AG20443 (cell line): ENCODE measurements at regions not wholly inside any gene's neighbourhood (a gene's known extent, or its start where the extent isn't known, plus 50 kb on each side); places are given as distances from the start of the nearest gene placed in this dataset.
"Not testable (repeated sequence)": the region's sequence is repeated elsewhere in the genome, so short reads cannot be mapped to it uniquely, and the experiment has no call there.

Experiments used
- DNase-seq: peaks from one replicate; pipeline ENCODE4 v3.0.0; 2012; ENCODE audit warnings: low spot score, mixed read lengths

GRCh38 chr5:62222305-62222704 lies 83.7 kb upstream of the KIF2A start:
- not testable (repeated sequence) for DNase-seq

DNA sequence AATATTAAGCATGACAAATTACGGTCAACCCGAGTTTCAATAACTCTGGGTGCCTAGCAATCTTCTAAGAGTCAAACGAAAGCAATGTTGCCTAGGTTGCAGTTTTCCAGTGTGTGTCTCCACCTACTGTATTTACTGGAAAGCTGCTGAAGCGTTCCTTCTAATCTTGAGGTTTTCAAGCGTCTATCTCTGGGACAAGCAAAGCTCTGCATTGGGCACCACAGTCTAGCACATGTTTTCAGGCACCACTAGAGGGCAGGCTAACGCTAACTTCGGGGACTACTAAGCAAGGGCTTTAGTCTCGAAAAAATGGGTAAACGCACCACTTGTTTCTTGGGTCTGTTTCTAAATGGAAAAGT lies 82.7 kb upstream of the KIF2A start:
- not testable (repeated sequence) for DNase-seq

DNA sequence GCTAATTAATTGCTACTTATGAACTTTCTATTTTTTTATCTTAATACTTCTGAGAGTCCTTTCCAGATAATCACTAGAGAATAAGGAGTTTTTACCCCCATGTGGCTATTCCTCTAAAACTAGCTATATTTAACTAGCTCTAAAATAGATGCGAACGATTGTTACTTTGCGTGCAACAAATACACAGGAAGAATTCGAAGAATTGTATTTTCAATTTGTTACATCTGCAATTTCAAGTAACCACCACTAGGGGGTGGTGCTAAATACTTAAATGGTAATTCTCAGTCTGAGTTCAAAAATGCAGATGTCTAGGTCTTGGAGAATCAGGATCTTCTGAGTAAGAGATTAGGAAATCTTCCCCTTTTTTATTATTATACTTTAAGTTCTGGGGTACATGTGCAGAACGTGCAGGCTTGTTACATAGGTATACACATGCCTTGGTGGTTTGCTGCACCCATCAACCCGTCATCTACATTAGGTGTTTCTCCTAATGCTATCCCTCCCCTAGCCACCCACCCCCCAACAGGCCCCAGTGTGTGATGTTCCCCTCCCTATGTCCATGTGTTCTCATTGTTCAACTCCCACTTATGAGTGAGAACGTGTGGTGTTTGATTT lies 80.9 kb upstream of the KIF2A start:
- DNase-seq = not testable (repeated sequence)

DNA sequence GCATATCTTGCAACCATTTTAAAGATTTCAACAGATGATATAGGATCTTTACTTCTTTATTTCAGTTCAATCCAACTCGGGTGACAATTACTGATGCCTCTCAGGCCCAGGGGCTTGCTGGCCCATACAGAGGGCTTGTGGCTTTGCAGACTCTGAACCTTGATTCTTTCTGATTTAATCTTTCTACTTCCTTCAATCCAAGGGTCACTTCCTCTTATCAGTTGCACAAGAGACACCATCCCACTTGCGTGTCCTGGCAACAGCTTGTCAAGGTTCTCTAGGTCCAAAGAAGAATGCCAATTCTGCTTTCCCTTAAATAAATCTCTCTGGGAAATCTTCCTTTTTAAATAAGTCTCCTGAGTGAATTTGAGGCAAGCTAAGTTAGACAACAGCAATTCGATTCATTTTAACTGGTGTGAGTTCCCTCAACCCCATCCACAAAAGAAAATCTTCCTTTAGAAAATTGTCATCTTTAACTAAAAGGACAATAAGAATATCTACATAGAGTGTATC lies 75.1 kb upstream of the KIF2A start:
- not testable (repeated sequence) for DNase-seq

- no peak for DNase-seq
Measured at GRCh38 chr5:62231576-62231975, 74.4 kb upstream of the KIF2A start.

DNA sequence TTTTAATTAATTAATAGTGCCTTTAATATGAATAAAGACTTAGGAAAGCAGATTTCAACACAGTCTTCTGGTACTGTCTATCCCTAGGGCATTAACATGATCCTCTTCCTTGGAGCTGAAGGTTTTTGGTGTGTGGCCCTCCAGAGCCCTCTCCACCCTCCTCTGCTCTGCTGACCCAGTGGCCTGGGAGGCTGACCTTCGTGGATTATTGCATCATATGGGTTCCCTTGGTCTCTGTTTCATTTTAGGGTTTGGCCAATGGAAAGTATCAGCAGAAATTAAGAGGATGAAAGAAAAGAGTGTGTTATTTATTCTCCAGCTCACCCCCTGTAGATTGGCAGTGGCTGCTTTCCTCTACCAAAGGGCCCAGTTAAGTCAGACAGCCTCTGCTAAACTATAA lies 73.8 kb upstream of the KIF2A start:
- not testable (repeated sequence) for DNase-seq

DNA sequence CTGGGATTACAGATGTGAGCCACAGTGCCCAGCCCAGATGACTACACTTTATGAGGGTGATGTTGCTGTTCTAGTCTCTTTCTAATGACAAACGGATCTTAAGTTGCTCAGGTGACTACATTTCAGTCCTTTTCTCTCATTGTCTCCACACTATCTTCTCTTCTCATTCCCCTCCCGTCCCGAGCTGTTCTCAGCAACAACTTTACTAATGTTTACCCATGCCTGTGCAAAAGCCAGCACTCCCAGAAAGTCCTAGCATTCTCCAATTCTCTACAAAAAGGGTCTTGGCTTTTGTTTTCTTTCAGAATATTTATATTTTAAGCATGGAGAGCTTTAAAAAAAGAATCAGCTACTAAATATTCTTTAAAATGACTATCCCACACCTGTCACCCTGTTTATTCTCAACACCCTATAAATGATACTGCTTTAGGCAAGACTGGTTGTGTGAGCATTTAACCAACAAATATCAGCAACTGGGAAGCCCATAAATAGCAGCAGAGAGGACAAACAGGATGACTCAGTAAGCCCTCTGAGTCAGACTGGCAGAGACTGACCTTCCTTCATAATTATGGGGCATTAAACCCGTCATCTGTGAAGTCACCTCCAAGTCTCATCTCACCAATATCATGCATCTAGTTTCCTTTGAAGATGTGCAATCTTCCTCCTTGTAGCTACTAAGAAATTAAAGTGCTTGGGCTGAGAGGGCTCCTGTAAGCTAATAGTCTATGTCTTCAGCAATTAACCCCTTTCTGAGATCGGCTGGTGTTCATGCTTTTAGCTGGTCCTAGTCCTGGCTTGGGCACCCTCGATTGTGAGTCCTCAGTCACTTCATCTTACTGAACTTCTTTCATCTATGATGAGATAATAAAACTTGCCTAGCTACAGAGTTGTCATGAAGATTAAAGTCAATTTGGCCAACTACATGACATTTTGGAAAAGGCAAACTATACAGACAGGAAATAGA lies 72.6 kb upstream of the KIF2A start:
- DNase-seq = not testable (repeated sequence)

DNA sequence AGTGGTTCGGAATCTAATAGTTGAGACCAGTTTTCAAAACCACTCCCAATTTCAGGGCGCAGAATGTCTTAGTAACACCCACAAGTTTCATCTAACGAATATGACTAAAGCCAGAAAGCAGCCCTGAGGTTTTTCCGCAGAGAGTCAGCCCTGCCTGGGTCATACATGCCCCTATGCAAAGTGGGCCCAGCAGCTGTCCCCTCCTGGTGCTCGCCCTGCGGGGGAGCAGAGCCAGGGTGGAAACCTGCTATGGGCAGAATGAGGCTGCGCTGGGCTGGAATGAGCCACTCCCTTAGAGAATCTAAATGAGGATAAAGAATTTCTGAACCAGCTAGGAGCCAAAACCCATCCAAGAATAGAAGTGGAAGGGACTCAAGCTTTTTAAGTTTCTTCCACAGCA lies 69.4 kb upstream of the KIF2A start:
- DNase-seq = not testable (repeated sequence)

- not testable (repeated sequence) for DNase-seq
Measured at GRCh38 chr5:62237944-62238343, 68.1 kb upstream of the KIF2A start.

DNA sequence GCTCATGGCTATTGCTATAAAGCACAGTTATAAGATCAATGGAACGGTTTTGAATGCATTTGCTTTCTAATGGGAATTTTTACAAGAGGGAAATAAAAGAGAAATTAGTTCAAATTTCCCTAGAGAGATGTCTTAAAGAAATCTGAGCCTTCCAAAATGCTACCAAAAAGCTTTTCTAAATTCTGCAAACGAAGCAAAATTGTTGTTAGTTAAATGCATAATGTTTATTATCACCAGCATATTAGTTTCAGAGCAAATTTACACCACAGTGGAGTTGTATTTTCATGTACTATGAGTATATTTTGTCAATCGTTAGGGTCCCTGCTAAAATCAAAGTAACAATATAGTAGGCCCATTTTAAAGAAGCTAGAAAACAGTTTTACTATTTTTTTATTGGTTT lies 67.4 kb upstream of the KIF2A start:
- not testable (repeated sequence) for DNase-seq

DNA sequence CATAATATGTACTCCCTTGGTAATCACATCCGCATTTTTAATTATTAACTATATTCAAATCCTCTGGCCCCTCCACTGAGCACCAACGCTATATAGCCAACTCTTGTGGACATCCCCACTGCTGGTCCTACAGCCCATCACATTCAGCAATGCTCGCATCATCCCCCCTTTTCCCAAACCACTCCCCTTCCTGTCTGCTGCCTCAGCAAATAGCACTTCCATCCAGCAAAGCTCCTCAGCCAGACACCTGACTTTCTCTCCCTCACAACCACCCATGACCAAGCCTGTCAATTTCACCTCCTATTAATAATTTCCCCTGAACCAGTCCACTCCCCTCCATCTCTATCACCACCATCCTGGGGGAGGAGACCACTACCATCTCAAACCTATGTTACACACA lies 65.5 kb upstream of the KIF2A start:
- DNase-seq = not testable (repeated sequence)

DNA sequence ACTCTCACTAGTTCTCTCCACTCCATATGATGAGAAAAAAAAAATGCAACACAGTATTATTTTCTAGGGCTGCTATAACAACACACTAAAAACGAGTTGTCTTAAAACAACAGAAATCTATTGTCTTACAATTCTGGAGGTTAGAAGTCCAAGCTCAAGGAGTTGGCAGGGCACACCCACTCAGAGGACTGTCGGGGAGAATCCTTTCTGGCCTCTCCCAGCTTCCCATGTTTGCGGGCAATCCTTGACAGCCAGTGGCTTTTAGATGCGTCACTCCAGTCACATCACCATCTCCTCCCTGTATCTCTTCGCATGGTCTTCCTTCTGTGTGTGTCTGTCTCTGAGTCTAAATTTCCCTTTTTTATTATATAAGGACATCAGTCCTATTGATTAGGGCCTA lies 64.0 kb upstream of the KIF2A start:
- DNase-seq = not testable (repeated sequence)

DNA sequence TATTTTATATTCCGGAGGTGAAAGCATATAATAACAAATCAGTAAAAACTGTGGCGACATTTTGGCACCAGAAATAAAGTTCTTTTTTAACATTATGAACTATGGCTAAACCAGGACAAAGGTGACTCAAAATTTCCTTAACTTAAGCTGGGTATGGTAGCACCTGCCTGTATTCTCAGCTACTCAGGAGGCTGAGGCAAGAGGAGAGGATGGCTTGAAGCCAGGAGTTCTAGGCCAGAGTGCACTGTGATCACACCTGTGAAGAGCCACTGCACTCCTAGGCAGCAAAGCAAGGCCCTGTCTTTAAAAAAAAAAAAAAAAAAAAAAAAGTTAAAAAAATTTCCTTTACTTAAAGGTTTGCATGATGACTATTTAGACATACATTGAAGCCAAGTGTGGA lies 63.0 kb upstream of the KIF2A start:
- not testable (repeated sequence) for DNase-seq

GRCh38 chr5:62248192-62248591 lies 57.8 kb upstream of the KIF2A start:
- not testable (repeated sequence) for DNase-seq

DNA sequence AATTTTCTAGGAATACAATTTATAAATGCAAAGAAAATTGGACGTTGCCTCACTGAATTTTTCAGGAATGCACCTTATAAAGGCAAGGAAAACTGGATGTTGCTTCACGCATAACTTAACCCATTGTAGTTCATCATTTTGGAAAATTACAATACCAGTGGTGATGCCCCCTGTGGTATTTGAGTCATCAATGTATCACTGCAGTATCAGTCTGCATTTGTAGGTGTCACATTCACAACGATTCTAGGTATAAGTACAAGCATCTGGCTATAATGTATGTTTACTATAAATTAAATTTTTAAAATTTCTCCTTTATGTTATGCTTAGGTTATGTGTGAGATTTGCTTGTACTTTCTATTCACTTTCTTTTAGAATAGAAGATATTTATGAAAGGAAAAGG lies 55.9 kb upstream of the KIF2A start:
- not testable (repeated sequence) for DNase-seq

- DNase-seq = not testable (repeated sequence)
Measured at GRCh38 chr5:62250919-62251318, 55.1 kb upstream of the KIF2A start.

DNA sequence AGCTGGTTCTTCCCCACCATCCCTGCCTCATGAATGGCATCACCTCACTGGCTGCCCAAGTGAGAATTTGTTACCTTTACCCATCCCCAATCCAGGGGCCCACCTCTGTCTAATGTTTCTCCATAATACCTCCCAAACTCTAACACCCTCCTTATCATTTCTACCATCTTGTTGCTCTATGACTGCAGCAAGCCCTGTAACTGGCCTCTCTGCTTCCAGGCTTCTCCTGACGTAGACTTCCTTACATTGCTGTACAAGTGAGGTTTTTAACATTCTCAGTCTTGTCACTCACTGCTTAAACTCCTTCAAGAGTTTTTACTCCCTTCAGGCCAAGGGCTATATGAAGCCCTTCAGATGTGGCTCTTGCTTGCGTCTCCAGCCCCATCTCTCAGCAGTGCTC lies 53.5 kb upstream of the KIF2A start:
- DNase-seq = not testable (repeated sequence)

GRCh38 chr5:62255551-62255950 lies 50.5 kb upstream of the KIF2A start:
- DNase-seq = not testable (repeated sequence)

DNA sequence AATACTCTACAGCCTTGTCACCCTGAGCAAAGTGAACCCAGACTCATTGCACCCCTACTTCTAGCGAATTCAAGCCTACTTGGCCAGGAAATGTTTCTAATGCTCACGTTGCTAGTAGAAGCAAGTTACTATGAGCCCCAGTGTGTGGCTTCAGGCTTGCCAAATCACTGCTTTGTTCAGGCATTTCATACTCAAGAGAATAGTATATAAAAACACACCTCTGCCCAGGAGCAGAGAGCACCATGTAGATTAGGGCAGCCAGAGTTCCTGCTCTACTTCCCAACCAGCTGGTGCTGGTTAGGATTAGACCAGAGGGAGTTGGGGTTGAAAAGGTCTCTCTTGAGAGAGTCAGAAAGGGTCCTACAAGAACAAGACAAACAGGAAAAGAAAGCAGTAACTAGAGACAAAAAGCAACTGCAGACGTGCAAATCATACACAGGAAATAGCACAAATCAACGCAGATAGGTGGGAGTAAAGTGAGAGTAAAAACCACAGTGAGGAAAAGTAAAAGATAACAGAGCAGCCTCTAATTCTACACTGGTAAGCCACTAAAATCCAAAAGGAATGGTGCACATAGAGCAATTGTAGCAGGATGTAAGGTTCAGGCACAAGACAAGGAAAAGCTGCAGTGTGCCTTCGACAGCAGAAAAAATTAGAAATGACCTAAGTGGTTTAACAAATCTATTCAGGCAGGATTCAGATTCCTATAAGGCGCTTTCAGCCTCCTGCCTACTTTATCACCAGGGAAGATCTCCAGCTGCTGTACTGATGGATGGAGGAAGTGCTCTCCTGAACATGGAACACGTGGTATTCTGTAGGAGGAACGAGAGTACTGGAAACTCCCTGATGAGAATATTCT lies 49.6 kb upstream of the KIF2A start:
- DNase-seq = no peak
